ENCODE measurements at regions not wholly inside any gene's neighbourhood (a gene's known extent, or its start where the extent isn't known, plus 50 kb on each side); places are given as distances from the start of the nearest gene placed in this dataset.

- in situ Hi-C loops (cut with MboI) (no loop called here), intact Hi-C loops (cut with micrococcal nuclease) (no loop called here)
- Histone ChIP-seq H3K36me3 (ENCODE audit: control insufficient read depth, insufficient read depth, low read length) (no peaks in the 10 kb centered on the region), H4K20me1 (replicated peaks; ENCODE audit: control insufficient read depth, insufficient read depth, low read length) (no peaks in the 10 kb centered on the region), H3K27me3 (ENCODE audit: control insufficient read depth in 2 of 2, insufficient read depth in 2 of 2, low read length in 2 of 2) (0 out of 5 replicates have a peak, but pooled peaks cover 0 to 3% of the 10 kb centered on the region in 2 experiments), H3K9me1 (ENCODE audit: control insufficient read depth, insufficient read depth, low read length) (no peaks in the 10 kb centered on the region), H3K9me3 (replicated peaks; ENCODE audit: control insufficient read depth, insufficient read depth, low read depth, low read length) (no peaks in the 10 kb centered on the region), H3K4me1 (replicated peaks in 1 of 2; ENCODE audit: control insufficient read depth in 2 of 2, insufficient read depth in 2 of 2, low read length in 2 of 2) (no peaks in the 10 kb centered on the region), H2AFZ (ENCODE audit: low read depth, low read length) (no peak overlapping the region), H3K79me2 (ENCODE audit: control insufficient read depth, insufficient read depth, low read length) (no peaks in the 10 kb centered on the region), H3K4me3 (no peak overlapping the region), H3K9ac (ENCODE audit: insufficient read depth in 1 of 2, low read depth in 2 of 2, low read length in 2 of 2) (no peak overlapping the region), H3K27ac (ENCODE audit: extremely low read depth, low read depth, low read length) (no peak overlapping the region), H3K4me2 (ENCODE audit: insufficient read depth, low read length) (no peak overlapping the region)
- DNase-seq (ENCODE audit: extremely low read depth in 1 of 4, low spot score in 3 of 4): no peak
- BruUV-seq (replicated peaks): no TSS peak
- ChIA-PET CTCF (ENCODE audit: low intra/inter-chr PET ratio) (no interaction called here), POLR2A (interaction anchor here (0.6 kb wide), 1 partner anchor 1849 kb away, joined by 3 read pairs; no protein-coding TSS in a partner anchor)
- 0% methylated on average over 1 of the region's 1 CpG for WGBS (ENCODE audit: insufficient coverage, low coverage, missing lambda C conversion rate)
- TF ChIP-seq NFIX (CRISPR knock-in tag; IDR thresholded peaks at IDR 0.05; ENCODE audit: low read depth): peak; percentile 90
- TF ChIP-seq CEBPG (CRISPR knock-in tag; IDR thresholded peaks at IDR 0.05): no peak
- peak in 1 of 2 experiments; percentile 30; a peak in 1 of 4 replicates for TF ChIP-seq CEBPG (tag; conservative IDR thresholded peaks at IDR 0.05 in 1 of 2, IDR thresholded peaks at IDR 0.05 in 1 of 2)
- TF ChIP-seq ILK (tag; IDR thresholded peaks at IDR 0.05; ENCODE audit: borderline replicate concordance, low read depth): no peak
- TF ChIP-seq NFIC (IDR thresholded peaks at IDR 0.05): peak; percentile 92
- FAIRE-seq: peak; percentile 70
- no peak for ATAC-seq
Measured at GRCh38 chr3:5846261-5846660, 658.8 kb downstream of the EDEM1 start.

- ChIA-PET CTCF (ENCODE audit: low intra/inter-chr PET ratio) (no interaction called here), POLR2A (no interaction called here)
- no TSS peak for BruUV-seq (replicated peaks)
- no peaks in the 10 kb centered on the region for H3K27me3 ChIP-seq (ENCODE audit: control insufficient read depth in 2 of 2, insufficient read depth in 2 of 2, low read length in 2 of 2)
- no peak for ATAC-seq
- no peaks in the 10 kb centered on the region for H3K36me3 ChIP-seq (ENCODE audit: control insufficient read depth, insufficient read depth, low read length)
- H3K9me1 ChIP-seq (ENCODE audit: control insufficient read depth, insufficient read depth, low read length): no peaks in the 10 kb centered on the region
- no peaks in the 10 kb centered on the region for H3K9me3 ChIP-seq (replicated peaks; ENCODE audit: control insufficient read depth, insufficient read depth, low read depth, low read length)
- FAIRE-seq: no peak
- no peak overlapping the region for H3K27ac ChIP-seq (ENCODE audit: extremely low read depth, low read depth, low read length)
- WGBS (ENCODE audit: insufficient coverage, low coverage, missing lambda C conversion rate): 0% methylated on average over 3 of the region's 3 CpGs
- intact Hi-C loops (cut with micrococcal nuclease) (no loop called here), in situ Hi-C loops (cut with MboI) (no loop called here)
- H3K9ac ChIP-seq (ENCODE audit: insufficient read depth in 1 of 2, low read depth in 2 of 2, low read length in 2 of 2): no peak overlapping the region
- H2AFZ ChIP-seq (ENCODE audit: low read depth, low read length): no peak overlapping the region
- no peak overlapping the region for H3K4me2 ChIP-seq (ENCODE audit: insufficient read depth, low read length)
- H3K79me2 ChIP-seq (ENCODE audit: control insufficient read depth, insufficient read depth, low read length): no peaks in the 10 kb centered on the region
- TF ChIP-seq RERE (CRISPR knock-in tag; IDR thresholded peaks at IDR 0.05; ENCODE audit: borderline replicate concordance) (no peak), ZSCAN29 (IDR thresholded peaks at IDR 0.05) (no peak)
- no peaks in the 10 kb centered on the region for H3K4me1 ChIP-seq (replicated peaks in 1 of 2; ENCODE audit: control insufficient read depth in 2 of 2, insufficient read depth in 2 of 2, low read length in 2 of 2)
- no peaks in the 10 kb centered on the region for H4K20me1 ChIP-seq (replicated peaks; ENCODE audit: control insufficient read depth, insufficient read depth, low read length)
- no peak for DNase-seq (ENCODE audit: extremely low read depth in 1 of 4, low spot score in 3 of 4)
- H3K4me3 ChIP-seq: no peak overlapping the region
Measured at GRCh38 chr3:5861151-5861550, 673.6 kb downstream of the EDEM1 start.
